Endothelial cell of umbilical vein (primary cell): ENCODE measurements at regions not wholly inside any gene's neighbourhood (a gene's known extent, or its start where the extent isn't known, plus 50 kb on each side); places are given as distances from the start of the nearest gene placed in this dataset.

Experiments
- BruUV-seq: library from RNA; stranded (reverse); fragments of 400-500 nt; replicated peaks from 2 replicates; lab custom pipeline; 2021; lab: Mats Ljungman, UMichigan
- CTCF ChIA-PET: fragments of 300-600, 350-600 bp; sonication (Branson Sonifier 250); formaldehyde crosslinking; loops from one replicate; lab custom pipeline; 2021; ENCODE audit warnings: antibody characterized with exemption, inconsistent platforms; lab: Charles Lee
- POLR2A ChIA-PET: fragments of 300-600, 350-600 bp; sonication (Branson Sonifier 250); formaldehyde crosslinking; loops from one replicate; lab custom pipeline; 2021; ENCODE audit warnings: antibody characterized with exemption, inconsistent platforms; lab: Charles Lee
- DNase-seq: peaks from one replicate; pipeline ENCODE4 v3.0.0-alpha.2; 2011; ENCODE audit warnings: low read depth, low spot score
- FAIRE-seq: peaks from 2 replicates; lab custom pipeline; 2011; peaks lifted over from hg19 to GRCh38; lab: Jason Lieb, UNC
- H2AFZ ChIP-seq: 2 replicates; pipeline ENCODE4 v1.6.0; 2012; ENCODE audit warnings: low read depth, low read length, control low read depth, inconsistent platforms
- H3K27ac ChIP-seq: 2 replicates; pipeline ENCODE4 v1.5.1; 2011; ENCODE audit warnings: low read depth, mild to moderate bottlenecking, control low read depth, low read length, moderate library complexity; ENCODE audit not compliant: insufficient read depth
- H3K27me3 ChIP-seq, 2 experiments: 2 replicates each; pipeline versions ENCODE4 v1.6.0 to v1.6.1; 2011; ENCODE audit warnings: low read length in 2 of 2, mixed read lengths in 1 of 2; ENCODE audit not compliant: control insufficient read depth in 2 of 2, insufficient read depth in 2 of 2
- H3K36me3 ChIP-seq, 2 experiments: 2 replicates in 1 of 2; 3 replicates in 1 of 2; pipeline ENCODE4 v1.5.1; 2011; ENCODE audit warnings: low read length in 2 of 2, mild to moderate bottlenecking in 1 of 2, moderate library complexity in 1 of 2; ENCODE audit not compliant: control insufficient read depth in 2 of 2, insufficient read depth in 2 of 2; ENCODE audit errors: extremely low read depth in 1 of 2
- H3K4me1 ChIP-seq: 3 replicates; pipeline ENCODE4 v1.5.1; 2011; ENCODE audit warnings: mild to moderate bottlenecking, low read length; ENCODE audit not compliant: control insufficient read depth, insufficient read depth; ENCODE audit errors: extremely low read depth
- H3K4me2 ChIP-seq: 2 replicates; pipeline ENCODE4 v1.6.1; 2011; ENCODE audit warnings: low read length, control low read depth, mixed read lengths; ENCODE audit not compliant: insufficient read depth
- H3K4me3 ChIP-seq, 3 experiments: fragments of 200-600 bp in 1 of 3; sonication (generic), shearing (Covaris generic) in 1 of 3; replicated peaks in 1 of 3; 2 replicates each; pipeline ENCODE4 v1.5.1; 2011 to 2016; ENCODE audit warnings: control low read depth in 3 of 3, low read length in 3 of 3, mild to moderate bottlenecking in 2 of 3, inconsistent platforms in 1 of 3, low read depth in 1 of 3, moderate library complexity in 1 of 3; ENCODE audit not compliant: insufficient read depth in 1 of 3
- H3K79me2 ChIP-seq: 2 replicates; pipeline ENCODE4 v1.6.0; 2012; ENCODE audit warnings: low read length, inconsistent platforms; ENCODE audit not compliant: control insufficient read depth, insufficient read depth
- H3K9ac ChIP-seq: replicated peaks from 2 replicates; pipeline ENCODE3; 2011; ENCODE audit warnings: low read length, control low read depth; ENCODE audit not compliant: insufficient read depth; ENCODE audit errors: extremely low read depth
- H3K9me1 ChIP-seq: replicated peaks from 3 replicates; pipeline ENCODE4 v1.6.0; 2011; ENCODE audit warnings: mild to moderate bottlenecking, low read length; ENCODE audit not compliant: control insufficient read depth, insufficient read depth; ENCODE audit errors: extremely low read depth
- H3K9me3 ChIP-seq: replicated peaks from 2 replicates; pipeline ENCODE4 v1.5.1; 2012; ENCODE audit warnings: low read length, inconsistent platforms; ENCODE audit not compliant: control insufficient read depth, insufficient read depth
- H4K20me1 ChIP-seq: replicated peaks from 2 replicates; pipeline ENCODE3; 2011; ENCODE audit warnings: mild to moderate bottlenecking, low read length; ENCODE audit not compliant: control insufficient read depth, insufficient read depth; ENCODE audit errors: extremely low read depth
- EZH2 ChIP-seq: IDR thresholded peaks from 2 replicates; pipeline ENCODE4 v1.6.1; 2012; ENCODE audit warnings: borderline replicate concordance, low read depth, mild to moderate bottlenecking, moderate library complexity, low read length, inconsistent platforms; ENCODE audit not compliant: severe bottlenecking
- FOS ChIP-seq: IDR thresholded peaks from 2 replicates; pipeline ENCODE4 v1.6.1; 2011; ENCODE audit warnings: mild to moderate bottlenecking, low read length, moderate library complexity, borderline replicate concordance; ENCODE audit not compliant: insufficient read depth
- GATA2 ChIP-seq: IDR thresholded peaks from 2 replicates; pipeline ENCODE4 v1.7.0; 2011; ENCODE audit warnings: low read depth, mild to moderate bottlenecking, moderate library complexity, mixed read lengths, low read length; ENCODE audit not compliant: insufficient read length, insufficient read depth
- JUN ChIP-seq: IDR thresholded peaks from 2 replicates; pipeline ENCODE4 v1.6.1; 2011; ENCODE audit warnings: borderline replicate concordance, low read depth; ENCODE audit not compliant: insufficient read length, insufficient read depth
- MYC ChIP-seq: IDR thresholded peaks from one replicate; pipeline ENCODE4 v1.6.1; 2011; ENCODE audit warnings: mild to moderate bottlenecking, low read depth, low read length
- POLR2A ChIP-seq: IDR thresholded peaks from 2 replicates; pipeline ENCODE4 v1.6.1; 2012; ENCODE audit warnings: low read depth, mild to moderate bottlenecking, control low read depth, low read length
- POLR2AphosphoS5 ChIP-seq: IDR thresholded peaks from 2 replicates; pipeline ENCODE4 v1.6.1; 2012; ENCODE audit warnings: low read depth, mild to moderate bottlenecking, control low read depth, low read length, moderate library complexity; ENCODE audit not compliant: insufficient read depth
- dilution Hi-C: fragments of 300-500 bp; cut with MboI; formaldehyde crosslinking; loops from one replicate; pipeline ENCODE4 v1.15.0; 2019; ENCODE audit warnings: low sequenced_read_pairs; ENCODE audit not compliant: extremely low pct_ligation_motif_present
- intact Hi-C: fragments of 100-400 bp; cut with micrococcal nuclease; formaldehyde crosslinking; loops from one replicate; pipeline ENCODE4 v1.10.0; 2022
- TF ChIP-seq, protein P1 (sequence below), 2 donors: IDR thresholded peaks; 1 replicate in 1 of 2; 2 replicates in 1 of 2; pipeline ENCODE4 v1.5.1; 2011; ENCODE audit warnings: low read length in 2 of 2, mild to moderate bottlenecking in 2 of 2, moderate library complexity in 2 of 2, control low read depth in 1 of 2, inconsistent platforms in 1 of 2, low read depth in 1 of 2; ENCODE audit not compliant: insufficient read depth in 1 of 2; ENCODE audit errors: extremely low read depth in 1 of 2
- TF ChIP-seq, protein P2 (sequence below): IDR thresholded peaks from 2 replicates; pipeline ENCODE4 v1.6.1; 2011; ENCODE audit not compliant: insufficient read depth, insufficient read length

DNA sequence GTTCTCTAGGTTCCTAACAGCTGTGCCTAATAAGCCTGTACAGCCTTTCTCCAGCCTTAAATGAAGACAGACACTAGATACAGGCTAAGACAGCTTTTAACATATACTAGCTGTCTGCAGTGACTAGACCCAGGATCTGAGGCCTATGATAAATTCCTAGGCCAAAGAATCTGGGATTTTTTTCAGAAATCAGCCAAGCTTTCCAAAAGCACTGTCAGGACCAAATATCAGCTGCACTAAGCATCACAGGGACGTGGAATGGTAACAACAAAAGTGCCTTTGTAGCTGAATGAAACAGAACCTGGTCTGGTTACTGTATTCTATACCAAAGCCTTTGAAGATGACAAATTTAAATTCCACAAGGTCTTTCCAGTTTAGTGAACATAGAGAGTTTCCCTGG is 77.9 kb upstream of the DOCK9 start:
- Histone ChIP-seq H3K9me1 (no peaks in the 10 kb centered on the region), H3K27ac (no peak overlapping the region), H3K4me2 (peak overlapping the region; percentile 26), H3K36me3 (no peaks in the 10 kb centered on the region), H3K9me3 (no peaks in the 10 kb centered on the region), H2AFZ (no peak overlapping the region), H3K27me3 (no peaks in the 10 kb centered on the region), H3K79me2 (peaks cover 5% of the 10 kb centered on the region), H3K4me3 (no peak overlapping the region), H3K9ac (no peak overlapping the region), H4K20me1 (no peaks in the 10 kb centered on the region), H3K4me1 (peaks cover 7% of the 10 kb centered on the region)
- no TSS peak for BruUV-seq
- TF ChIP-seq, protein P1, sequence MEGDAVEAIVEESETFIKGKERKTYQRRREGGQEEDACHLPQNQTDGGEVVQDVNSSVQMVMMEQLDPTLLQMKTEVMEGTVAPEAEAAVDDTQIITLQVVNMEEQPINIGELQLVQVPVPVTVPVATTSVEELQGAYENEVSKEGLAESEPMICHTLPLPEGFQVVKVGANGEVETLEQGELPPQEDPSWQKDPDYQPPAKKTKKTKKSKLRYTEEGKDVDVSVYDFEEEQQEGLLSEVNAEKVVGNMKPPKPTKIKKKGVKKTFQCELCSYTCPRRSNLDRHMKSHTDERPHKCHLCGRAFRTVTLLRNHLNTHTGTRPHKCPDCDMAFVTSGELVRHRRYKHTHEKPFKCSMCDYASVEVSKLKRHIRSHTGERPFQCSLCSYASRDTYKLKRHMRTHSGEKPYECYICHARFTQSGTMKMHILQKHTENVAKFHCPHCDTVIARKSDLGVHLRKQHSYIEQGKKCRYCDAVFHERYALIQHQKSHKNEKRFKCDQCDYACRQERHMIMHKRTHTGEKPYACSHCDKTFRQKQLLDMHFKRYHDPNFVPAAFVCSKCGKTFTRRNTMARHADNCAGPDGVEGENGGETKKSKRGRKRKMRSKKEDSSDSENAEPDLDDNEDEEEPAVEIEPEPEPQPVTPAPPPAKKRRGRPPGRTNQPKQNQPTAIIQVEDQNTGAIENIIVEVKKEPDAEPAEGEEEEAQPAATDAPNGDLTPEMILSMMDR (IDR thresholded peaks at IDR 0.05; ENCODE audit: extremely low read depth in 1 of 2, insufficient read depth in 1 of 2, low read depth in 1 of 2, low read length in 2 of 2): no peak
- TF ChIP-seq, protein P2, sequence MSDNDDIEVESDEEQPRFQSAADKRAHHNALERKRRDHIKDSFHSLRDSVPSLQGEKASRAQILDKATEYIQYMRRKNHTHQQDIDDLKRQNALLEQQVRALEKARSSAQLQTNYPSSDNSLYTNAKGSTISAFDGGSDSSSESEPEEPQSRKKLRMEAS: no peak
- TF ChIP-seq FOS (no peak), MYC (no peak), EZH2 (no peak), JUN (no peak), POLR2AphosphoS5 (no peak), GATA2 (no peak), POLR2A (no peak)
- DNase-seq (no peak), FAIRE-seq (no peak)
- intact Hi-C loops: no loop called here
- dilution Hi-C loops: no loop called here
- CTCF ChIA-PET: interaction anchor here (0.7 to 1.9 kb wide), 3 partner anchors 11 to 216 kb away, joined by 3 to 4 read pairs (median 3); no protein-coding TSS in a partner anchor
- POLR2A ChIA-PET: no interaction called here
